Caco-2 (cell line): ENCODE measurements at regions not wholly inside any gene's neighbourhood (a gene's known extent, or its start where the extent isn't known, plus 50 kb on each side); places are given as distances from the start of the nearest gene placed in this dataset.

Source experiments
- BruUV-seq: library from RNA; stranded (reverse); fragments of 400-500 nt; replicated peaks from 2 replicates; lab custom pipeline; 2021; lab: Mats Ljungman, UMichigan
- CTCF ChIA-PET: fragments of 300-600 bp; sonication (Branson Sonifier 250); formaldehyde crosslinking; loops from one replicate; lab custom pipeline; 2022; ENCODE audit warnings: antibody characterized with exemption; lab: Charles Lee
- POLR2A ChIA-PET: fragments of 300-600 bp; sonication (Branson Sonifier 250); formaldehyde crosslinking; loops from one replicate; lab custom pipeline; 2022; ENCODE audit warnings: antibody characterized with exemption; lab: Charles Lee
- DNase-seq, 2 experiments: peaks; one replicate each; pipeline versions ENCODE4 v3.0.0 to v3.0.0-alpha.2; 2020 to 2022
- H3K27me3 ChIP-seq: replicated peaks from 2 replicates; pipeline ENCODE4 v1.6.0; 2011; ENCODE audit warnings: low read length; ENCODE audit not compliant: control insufficient read depth, insufficient read depth
- H3K36me3 ChIP-seq: 2 replicates; pipeline ENCODE4 v1.5.1; 2011; ENCODE audit warnings: low read length; ENCODE audit not compliant: control insufficient read depth, insufficient read depth
- H3K4me1 ChIP-seq: fragments of 250-450 bp; sonication (Bioruptor Pico); 2 replicates; pipeline ENCODE4 v1.5.1; 2020; ENCODE audit warnings: mild to moderate bottlenecking
- H3K4me3 ChIP-seq: 2 replicates; pipeline ENCODE4 v1.5.1; 2011; ENCODE audit warnings: low read depth, mild to moderate bottlenecking, control low read depth, low read length
- H3K9me3 ChIP-seq: fragments of 250-450 bp; sonication (Bioruptor Pico); 2 replicates; pipeline ENCODE4 v1.5.1; 2020; ENCODE audit warnings: mild to moderate bottlenecking, moderate library complexity
- H3K27ac Mint-ChIP-seq: one replicate; pipeline ENCODE4 v1.8.0; 2022; ENCODE audit warnings: mixed read lengths; ENCODE audit not compliant: unreplicated experiment
- H3K27me3 Mint-ChIP-seq: one replicate; pipeline ENCODE4 v1.8.0; 2022; ENCODE audit warnings: mixed read lengths; ENCODE audit not compliant: insufficient read depth, unreplicated experiment
- H3K36me3 Mint-ChIP-seq: one replicate; pipeline ENCODE4 v1.8.0; 2022; ENCODE audit warnings: mild to moderate bottlenecking, mixed read lengths; ENCODE audit not compliant: insufficient read depth, unreplicated experiment
- H3K4me1 Mint-ChIP-seq: one replicate; pipeline ENCODE4 v1.8.0; 2022; ENCODE audit warnings: low read depth, mixed read lengths; ENCODE audit not compliant: unreplicated experiment
- H3K4me3 Mint-ChIP-seq: one replicate; pipeline ENCODE4 v1.8.0; 2022; ENCODE audit warnings: mild to moderate bottlenecking, moderate library complexity, mixed read lengths; ENCODE audit not compliant: unreplicated experiment
- H3K9me3 Mint-ChIP-seq: one replicate; pipeline ENCODE4 v1.8.0; 2022; ENCODE audit warnings: mixed read lengths; ENCODE audit not compliant: unreplicated experiment
- intact Hi-C: fragments of 100-400 bp; cut with micrococcal nuclease; formaldehyde crosslinking; loops from one replicate; pipeline ENCODE4 v1.10.0; 2022; ENCODE audit not compliant: unreplicated experiment
- TF ChIP-seq, protein P1 (sequence below), 2 experiments: fragments of 200-600 bp in 1 of 2; IDR thresholded peaks; 1 replicate in 1 of 2; 2 replicates in 1 of 2; pipeline versions ENCODE4 v1.5.1 to v1.8.0; 2011 to 2022; ENCODE audit warnings: antibody characterized with exemption in 1 of 2, control low read depth in 1 of 2, inconsistent platforms in 1 of 2, low read depth in 1 of 2, low read length in 1 of 2, mild to moderate bottlenecking in 1 of 2, moderate library complexity in 1 of 2; ENCODE audit not compliant: insufficient read depth in 1 of 2, severe bottlenecking in 1 of 2, unreplicated experiment in 1 of 2

- no peak overlapping the region for H3K4me3 ChIP-seq
- TF ChIP-seq, protein P1, sequence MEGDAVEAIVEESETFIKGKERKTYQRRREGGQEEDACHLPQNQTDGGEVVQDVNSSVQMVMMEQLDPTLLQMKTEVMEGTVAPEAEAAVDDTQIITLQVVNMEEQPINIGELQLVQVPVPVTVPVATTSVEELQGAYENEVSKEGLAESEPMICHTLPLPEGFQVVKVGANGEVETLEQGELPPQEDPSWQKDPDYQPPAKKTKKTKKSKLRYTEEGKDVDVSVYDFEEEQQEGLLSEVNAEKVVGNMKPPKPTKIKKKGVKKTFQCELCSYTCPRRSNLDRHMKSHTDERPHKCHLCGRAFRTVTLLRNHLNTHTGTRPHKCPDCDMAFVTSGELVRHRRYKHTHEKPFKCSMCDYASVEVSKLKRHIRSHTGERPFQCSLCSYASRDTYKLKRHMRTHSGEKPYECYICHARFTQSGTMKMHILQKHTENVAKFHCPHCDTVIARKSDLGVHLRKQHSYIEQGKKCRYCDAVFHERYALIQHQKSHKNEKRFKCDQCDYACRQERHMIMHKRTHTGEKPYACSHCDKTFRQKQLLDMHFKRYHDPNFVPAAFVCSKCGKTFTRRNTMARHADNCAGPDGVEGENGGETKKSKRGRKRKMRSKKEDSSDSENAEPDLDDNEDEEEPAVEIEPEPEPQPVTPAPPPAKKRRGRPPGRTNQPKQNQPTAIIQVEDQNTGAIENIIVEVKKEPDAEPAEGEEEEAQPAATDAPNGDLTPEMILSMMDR (IDR thresholded peaks at IDR 0.05; ENCODE audit: insufficient read depth in 1 of 2, low read depth in 1 of 2, low read length in 1 of 2, severe bottlenecking in 1 of 2, unreplicated experiment in 1 of 2) = no peak
- no peaks in the 10 kb centered on the region for H3K4me1 ChIP-seq
- no peaks in the 10 kb centered on the region for H3K36me3 ChIP-seq
- H3K4me1 Mint-ChIP-seq = no peaks in the 10 kb centered on the region
- intact Hi-C loops = no loop called here
- CTCF ChIA-PET = interaction anchor here (0.7 kb wide), 1 partner anchor 689 kb away, joined by 3 read pairs; no protein-coding TSS in a partner anchor
- H3K27ac Mint-ChIP-seq = no peak overlapping the region
- H3K9me3 Mint-ChIP-seq = no peaks in the 10 kb centered on the region
- no TSS peak for BruUV-seq
- H3K27me3 Mint-ChIP-seq = no peaks in the 10 kb centered on the region
- H3K27me3 ChIP-seq = no peaks in the 10 kb centered on the region
- POLR2A ChIA-PET = no interaction called here
- DNase-seq = no peak
- no peaks in the 10 kb centered on the region for H3K36me3 Mint-ChIP-seq
- no peak overlapping the region for H3K4me3 Mint-ChIP-seq
- no peaks in the 10 kb centered on the region for H3K9me3 ChIP-seq
Observed at GRCh38 chr17:12313786-12314185, 293.1 kb downstream of the MAP2K4 start.

- TF ChIP-seq, protein P1 (IDR thresholded peaks at IDR 0.05; ENCODE audit: insufficient read depth in 1 of 2, low read depth in 1 of 2, low read length in 1 of 2, severe bottlenecking in 1 of 2, unreplicated experiment in 1 of 2) = no peak
- POLR2A ChIA-PET = no interaction called here
- Mint-ChIP-seq H3K4me3 (no peak overlapping the region), H3K9me3 (no peaks in the 10 kb centered on the region), H3K27ac (no peak overlapping the region), H3K36me3 (no peaks in the 10 kb centered on the region), H3K4me1 (no peaks in the 10 kb centered on the region), H3K27me3 (no peaks in the 10 kb centered on the region)
- no peak overlapping the region for H3K4me3 ChIP-seq
- no peaks in the 10 kb centered on the region for H3K9me3 ChIP-seq
- no TSS peak for BruUV-seq
- no peaks in the 10 kb centered on the region for H3K36me3 ChIP-seq
- intact Hi-C loops = no loop called here
- CTCF ChIA-PET = no interaction called here
- DNase-seq = no peak
- H3K27me3 ChIP-seq = no peaks in the 10 kb centered on the region
- H3K4me1 ChIP-seq = no peaks in the 10 kb centered on the region
Observed at GRCh38 chr17:12316021-12316420, 295.3 kb downstream of the MAP2K4 start.

DNA sequence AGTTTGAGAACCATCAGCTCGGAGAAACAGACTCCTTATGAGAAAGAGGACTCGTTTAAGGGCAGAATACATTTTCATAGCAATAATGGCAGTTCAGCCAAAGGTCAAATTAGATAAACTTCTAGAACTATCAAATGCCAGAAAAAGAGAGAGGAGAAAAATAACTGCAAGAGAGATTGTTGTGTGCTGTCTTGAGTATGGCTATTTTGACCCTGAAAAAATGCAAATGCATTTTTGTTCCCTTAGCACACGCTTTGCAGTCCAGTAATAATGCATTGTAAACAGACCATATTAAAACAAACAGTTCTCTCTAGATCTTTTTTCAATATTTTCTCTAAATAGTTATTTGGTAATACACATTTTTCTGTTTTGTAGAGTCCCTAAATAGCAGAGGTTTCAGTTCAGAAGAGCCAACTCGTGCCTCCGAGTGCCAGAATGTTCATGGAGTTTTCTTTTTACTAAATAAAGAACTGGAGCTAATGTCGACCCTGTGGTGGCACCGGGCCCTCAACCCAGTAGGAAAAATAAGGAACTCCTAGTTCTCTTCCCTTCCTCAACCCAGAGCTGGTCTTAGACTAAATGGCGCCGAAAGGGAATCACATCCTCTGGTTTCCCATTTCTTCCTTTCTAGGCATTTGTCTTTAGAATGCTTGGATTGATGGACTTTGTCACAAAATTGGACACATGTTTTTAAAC, 298.0 kb downstream of the MAP2K4 start:
- Histone ChIP-seq H3K36me3 (no peaks in the 10 kb centered on the region), H3K4me1 (no peaks in the 10 kb centered on the region), H3K4me3 (no peak overlapping the region), H3K27me3 (no peaks in the 10 kb centered on the region), H3K9me3 (no peaks in the 10 kb centered on the region)
- intact Hi-C loops = no loop called here
- Mint-ChIP-seq H3K36me3 (no peaks in the 10 kb centered on the region), H3K4me3 (no peak overlapping the region), H3K9me3 (no peaks in the 10 kb centered on the region), H3K27ac (no peak overlapping the region), H3K4me1 (no peaks in the 10 kb centered on the region), H3K27me3 (no peaks in the 10 kb centered on the region)
- TF ChIP-seq, protein P1 (IDR thresholded peaks at IDR 0.05; ENCODE audit: insufficient read depth in 1 of 2, low read depth in 1 of 2, low read length in 1 of 2, severe bottlenecking in 1 of 2, unreplicated experiment in 1 of 2) = no peak
- ChIA-PET POLR2A (no interaction called here), CTCF (no interaction called here)
- no TSS peak for BruUV-seq
- DNase-seq = no peak
